Esophagus squamous epithelium (tissue), 4 donors: ENCODE measurements at regions not wholly inside any gene's neighbourhood (a gene's known extent, or its start where the extent isn't known, plus 50 kb on each side); places are given as distances from the start of the nearest gene placed in this dataset.

Experiments used
- POLR2A ChIP-seq, 4 donors: fragments of 450-650 bp; IDR thresholded peaks; one replicate each; pipeline ENCODE4 v1.6.1; 2017; ENCODE audit warnings: antibody characterized with exemption in 4 of 4, mild to moderate bottlenecking in 4 of 4, moderate library complexity in 3 of 4
- TF ChIP-seq, protein P1 (sequence below), 6 experiments: fragments of 450-650 bp in 4 of 6; fragments of 200-600 bp in 2 of 6; sonication (generic) in 2 of 6; IDR thresholded peaks; one replicate each; pipeline ENCODE4 v1.5.1; 2016 to 2019; ENCODE audit warnings: antibody characterized with exemption in 6 of 6, mild to moderate bottlenecking in 4 of 6, moderate library complexity in 4 of 6

DNA sequence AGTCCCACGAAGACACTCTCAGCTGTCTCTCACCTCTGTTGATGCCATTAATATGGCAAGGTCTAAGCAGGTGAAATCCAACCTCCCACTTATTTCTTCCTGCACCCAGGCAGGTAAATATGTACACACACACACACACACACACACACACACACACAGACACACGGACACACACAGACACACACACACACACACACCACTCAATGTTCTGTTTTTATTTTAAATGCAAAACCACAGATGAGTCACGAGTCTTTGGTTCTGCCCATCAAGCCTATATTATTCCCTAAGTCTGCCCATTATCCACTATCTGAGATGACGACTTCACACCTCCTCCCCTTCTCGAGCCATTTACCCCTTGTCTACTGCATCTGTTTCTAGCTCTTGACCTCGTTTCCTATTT, 344.7 kb downstream of the CDH26 start:
- TF ChIP-seq, protein P1, sequence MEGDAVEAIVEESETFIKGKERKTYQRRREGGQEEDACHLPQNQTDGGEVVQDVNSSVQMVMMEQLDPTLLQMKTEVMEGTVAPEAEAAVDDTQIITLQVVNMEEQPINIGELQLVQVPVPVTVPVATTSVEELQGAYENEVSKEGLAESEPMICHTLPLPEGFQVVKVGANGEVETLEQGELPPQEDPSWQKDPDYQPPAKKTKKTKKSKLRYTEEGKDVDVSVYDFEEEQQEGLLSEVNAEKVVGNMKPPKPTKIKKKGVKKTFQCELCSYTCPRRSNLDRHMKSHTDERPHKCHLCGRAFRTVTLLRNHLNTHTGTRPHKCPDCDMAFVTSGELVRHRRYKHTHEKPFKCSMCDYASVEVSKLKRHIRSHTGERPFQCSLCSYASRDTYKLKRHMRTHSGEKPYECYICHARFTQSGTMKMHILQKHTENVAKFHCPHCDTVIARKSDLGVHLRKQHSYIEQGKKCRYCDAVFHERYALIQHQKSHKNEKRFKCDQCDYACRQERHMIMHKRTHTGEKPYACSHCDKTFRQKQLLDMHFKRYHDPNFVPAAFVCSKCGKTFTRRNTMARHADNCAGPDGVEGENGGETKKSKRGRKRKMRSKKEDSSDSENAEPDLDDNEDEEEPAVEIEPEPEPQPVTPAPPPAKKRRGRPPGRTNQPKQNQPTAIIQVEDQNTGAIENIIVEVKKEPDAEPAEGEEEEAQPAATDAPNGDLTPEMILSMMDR (IDR thresholded peaks at IDR 0.05): no peak
- TF ChIP-seq POLR2A (IDR thresholded peaks at IDR 0.05): no peak
